ENCODE measurements at regions not wholly inside any gene's neighbourhood (a gene's known extent, or its start where the extent isn't known, plus 50 kb on each side); places are given as distances from the start of the nearest gene placed in this dataset.

- DNase-seq = no peak
These were observed 129.0 kb downstream of the TAF11L14 start for GRCh38 chr5:17763301-17763700.

- no peak for DNase-seq
These were observed 131.8 kb downstream of the TAF11L14 start for GRCh38 chr5:17766031-17766430.

GRCh38 chr5:17769277-17769676 lies 135.0 kb downstream of the TAF11L14 start:
- no peak for DNase-seq

- no peak for DNase-seq
These were observed 138.0 kb downstream of the TAF11L14 start for GRCh38 chr5:17772232-17772631.

GRCh38 chr5:17785774-17786173 lies 151.5 kb downstream of the TAF11L14 start:
- no peak for DNase-seq

- no peak for DNase-seq
These were observed 154.1 kb downstream of the TAF11L14 start for GRCh38 chr5:17788351-17788750.

GRCh38 chr5:17794201-17794600 lies 159.9 kb downstream of the TAF11L14 start:
- DNase-seq = no peak

GRCh38 chr5:17794815-17795214 lies 160.6 kb downstream of the TAF11L14 start:
- DNase-seq = no peak

- no peak for DNase-seq
These were observed 161.9 kb downstream of the TAF11L14 start for GRCh38 chr5:17796142-17796541.

GRCh38 chr5:17796757-17797396 lies 162.6 kb downstream of the TAF11L14 start:
- DNase-seq = no peak

GRCh38 chr5:17799521-17799920 lies 165.3 kb downstream of the TAF11L14 start:
- no peak for DNase-seq

- no peak for DNase-seq
These were observed 167.3 kb downstream of the TAF11L14 start for GRCh38 chr5:17801595-17801994.

- DNase-seq = no peak
These were observed 168.0 kb downstream of the TAF11L14 start for GRCh38 chr5:17802256-17802655.

GRCh38 chr5:17803971-17804370 lies 169.7 kb downstream of the TAF11L14 start:
- DNase-seq = no peak

GRCh38 chr5:17805227-17805825 lies 171.1 kb downstream of the TAF11L14 start:
- DNase-seq = no peak

- no peak for DNase-seq
These were observed 172.7 kb downstream of the TAF11L14 start for GRCh38 chr5:17806818-17807468.

- no peak for DNase-seq
These were observed 174.3 kb downstream of the TAF11L14 start for GRCh38 chr5:17808566-17808965.

- DNase-seq = no peak
These were observed 176.5 kb downstream of the TAF11L14 start for GRCh38 chr5:17810734-17811133.

- no peak for DNase-seq
These were observed 179.0 kb downstream of the TAF11L14 start for GRCh38 chr5:17813214-17813613.

GRCh38 chr5:17816505-17816904 lies 182.2 kb downstream of the TAF11L14 start:
- no peak for DNase-seq

- DNase-seq = no peak
These were observed 182.7 kb downstream of the TAF11L14 start for GRCh38 chr5:17816944-17817343.

- no peak for DNase-seq
These were observed 183.7 kb downstream of the TAF11L14 start for GRCh38 chr5:17817990-17818389.

- DNase-seq = no peak
These were observed 185.5 kb downstream of the TAF11L14 start for GRCh38 chr5:17819783-17820182.

GRCh38 chr5:17828681-17829080 lies 194.4 kb downstream of the TAF11L14 start:
- DNase-seq = no peak

Data from activated effector memory CD4-positive, alpha-beta T cell treated with anti-CD3 and anti-CD28 coated beads, Interleukin-2, amount 50 U/mL, for 16 hours (primary cell).